Activated T-cell treated with anti-CD3 and anti-CD28 coated beads, Interleukin-2, amount 50 U/mL, for 24 hours (primary cell): ENCODE measurements at regions not wholly inside any gene's neighbourhood (a gene's known extent, or its start where the extent isn't known, plus 50 kb on each side); places are given as distances from the start of the nearest gene placed in this dataset.

Experiments
- DNase-seq: peaks from one replicate; pipeline ENCODE4 v3.0.0-alpha.2; 2020
- H3K27ac Mint-ChIP-seq: 2 replicates; pipeline ENCODE4 v1.8.0; 2020; ENCODE audit warnings: mild to moderate bottlenecking, mixed read lengths
- H3K27me3 Mint-ChIP-seq: 2 replicates; pipeline ENCODE4 v1.8.0; 2020; ENCODE audit warnings: mixed read lengths
- H3K36me3 Mint-ChIP-seq: 2 replicates; pipeline ENCODE4 v1.8.0; 2020; ENCODE audit warnings: low read depth, mixed read lengths
- H3K4me1 Mint-ChIP-seq: 2 replicates; pipeline ENCODE4 v1.8.0; 2020; ENCODE audit warnings: low read depth, mixed read lengths
- H3K4me3 Mint-ChIP-seq: 2 replicates; pipeline ENCODE4 v1.8.0; 2020; ENCODE audit warnings: mild to moderate bottlenecking, moderate library complexity, mixed read lengths
- H3K9me3 Mint-ChIP-seq: 2 replicates; pipeline ENCODE4 v1.8.0; 2020; ENCODE audit warnings: mixed read lengths

GRCh38 chr6:43914272-43915147 is 144.5 kb downstream of the VEGFA start:
- H3K9me3 Mint-ChIP-seq: no peaks in the 10 kb centered on the region
- H3K4me3 Mint-ChIP-seq: no peak overlapping the region
- H3K27ac Mint-ChIP-seq: no peak overlapping the region
- H3K27me3 Mint-ChIP-seq: no peaks in the 10 kb centered on the region
- DNase-seq: no peak
- H3K36me3 Mint-ChIP-seq: no peaks in the 10 kb centered on the region
- H3K4me1 Mint-ChIP-seq: no peaks in the 10 kb centered on the region

- Mint-ChIP-seq H3K27ac (no peak overlapping the region), H3K27me3 (no peaks in the 10 kb centered on the region), H3K36me3 (no peaks in the 10 kb centered on the region), H3K4me3 (no peak overlapping the region), H3K9me3 (no peaks in the 10 kb centered on the region), H3K4me1 (no peaks in the 10 kb centered on the region)
- DNase-seq: no peak
Observed at GRCh38 chr6:43913375-43914271, 143.6 kb downstream of the VEGFA start.

DNA sequence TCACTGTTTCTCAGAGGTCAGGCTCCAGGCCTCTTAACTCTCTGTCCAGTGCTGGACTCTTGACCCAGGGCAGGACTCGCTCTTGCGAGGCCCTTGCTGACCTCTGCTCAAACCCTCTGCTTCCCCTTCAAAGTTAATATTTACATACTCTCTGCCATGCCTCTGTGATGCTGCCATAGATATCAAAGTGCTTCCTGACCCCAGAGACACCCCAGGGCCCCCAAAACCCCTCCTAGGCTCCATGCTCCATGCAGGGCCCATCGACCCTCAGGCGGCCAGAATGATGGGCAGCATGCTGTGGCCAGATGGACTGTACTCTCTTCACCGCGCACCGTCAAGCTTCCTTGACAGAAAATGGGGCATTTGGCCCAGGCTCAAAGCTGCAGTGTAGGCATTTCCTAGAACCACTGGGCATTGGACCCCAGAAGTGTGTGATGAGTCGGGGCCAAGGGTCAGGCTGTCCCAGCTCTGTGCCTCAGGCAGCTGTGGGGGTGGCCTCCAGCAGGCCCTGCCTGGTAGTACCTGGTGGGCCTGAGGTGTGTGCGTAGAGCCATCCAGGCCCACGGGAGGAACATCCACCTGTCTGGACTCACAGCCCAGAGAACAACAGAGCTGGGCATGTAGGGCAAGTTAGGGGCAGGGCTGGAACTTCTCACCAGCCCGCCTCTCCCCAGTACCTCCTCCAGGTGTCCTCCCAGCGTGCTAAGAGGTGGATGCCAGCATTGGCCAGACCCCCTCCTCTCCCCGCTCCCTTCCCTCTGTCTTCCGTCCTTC is 142.8 kb downstream of the VEGFA start:
- H3K27me3 Mint-ChIP-seq: no peaks in the 10 kb centered on the region
- no peaks in the 10 kb centered on the region for H3K4me1 Mint-ChIP-seq
- no peak overlapping the region for H3K27ac Mint-ChIP-seq
- H3K4me3 Mint-ChIP-seq: no peak overlapping the region
- H3K9me3 Mint-ChIP-seq: no peaks in the 10 kb centered on the region
- no peak for DNase-seq
- H3K36me3 Mint-ChIP-seq: no peaks in the 10 kb centered on the region

GRCh38 chr6:43912116-43912577 is 142.1 kb downstream of the VEGFA start:
- Mint-ChIP-seq H3K4me3 (no peak overlapping the region), H3K36me3 (no peaks in the 10 kb centered on the region), H3K27me3 (no peaks in the 10 kb centered on the region), H3K27ac (no peak overlapping the region), H3K4me1 (no peaks in the 10 kb centered on the region), H3K9me3 (no peaks in the 10 kb centered on the region)
- no peak for DNase-seq

DNA sequence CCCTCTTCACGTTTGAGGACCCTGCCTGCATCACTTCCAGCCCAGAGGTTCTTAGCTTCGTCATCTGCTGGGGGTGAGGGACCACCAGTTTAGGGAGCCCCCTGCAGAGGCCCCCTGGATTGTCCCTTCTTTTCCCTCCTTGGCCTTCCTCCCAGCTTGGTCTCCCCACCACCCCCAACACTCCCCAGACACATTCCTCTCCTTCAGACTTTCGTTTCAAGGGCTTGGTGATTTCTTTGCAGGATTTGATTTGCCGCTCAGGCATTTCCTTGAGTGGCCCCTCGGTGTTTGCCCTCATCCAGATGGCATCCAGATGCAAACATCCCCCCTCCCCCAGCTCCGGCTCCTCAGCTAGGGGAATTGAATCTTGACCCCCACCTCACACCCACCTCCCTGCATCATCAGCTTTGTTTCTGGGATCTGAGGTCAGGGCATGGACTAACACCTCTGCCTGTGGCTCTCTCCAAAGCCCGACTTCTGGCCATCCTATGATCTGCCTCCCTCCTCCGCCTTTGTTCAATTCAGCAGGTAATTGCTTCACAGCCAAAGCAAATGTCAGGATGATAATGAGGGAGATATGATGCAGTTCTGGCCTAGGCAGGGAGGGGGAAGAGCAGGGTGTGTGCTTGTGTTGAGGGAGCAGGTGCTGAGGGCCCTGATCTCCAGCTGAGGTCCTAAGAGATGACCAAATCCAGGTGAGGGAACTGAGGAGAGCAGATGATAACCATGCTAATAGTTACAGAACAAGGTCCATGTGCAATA is 141.5 kb downstream of the VEGFA start:
- H3K9me3 Mint-ChIP-seq: no peaks in the 10 kb centered on the region
- no peak for DNase-seq
- no peak overlapping the region for H3K27ac Mint-ChIP-seq
- H3K36me3 Mint-ChIP-seq: no peaks in the 10 kb centered on the region
- no peak overlapping the region for H3K4me3 Mint-ChIP-seq
- H3K4me1 Mint-ChIP-seq: no peaks in the 10 kb centered on the region
- H3K27me3 Mint-ChIP-seq: no peaks in the 10 kb centered on the region

DNA sequence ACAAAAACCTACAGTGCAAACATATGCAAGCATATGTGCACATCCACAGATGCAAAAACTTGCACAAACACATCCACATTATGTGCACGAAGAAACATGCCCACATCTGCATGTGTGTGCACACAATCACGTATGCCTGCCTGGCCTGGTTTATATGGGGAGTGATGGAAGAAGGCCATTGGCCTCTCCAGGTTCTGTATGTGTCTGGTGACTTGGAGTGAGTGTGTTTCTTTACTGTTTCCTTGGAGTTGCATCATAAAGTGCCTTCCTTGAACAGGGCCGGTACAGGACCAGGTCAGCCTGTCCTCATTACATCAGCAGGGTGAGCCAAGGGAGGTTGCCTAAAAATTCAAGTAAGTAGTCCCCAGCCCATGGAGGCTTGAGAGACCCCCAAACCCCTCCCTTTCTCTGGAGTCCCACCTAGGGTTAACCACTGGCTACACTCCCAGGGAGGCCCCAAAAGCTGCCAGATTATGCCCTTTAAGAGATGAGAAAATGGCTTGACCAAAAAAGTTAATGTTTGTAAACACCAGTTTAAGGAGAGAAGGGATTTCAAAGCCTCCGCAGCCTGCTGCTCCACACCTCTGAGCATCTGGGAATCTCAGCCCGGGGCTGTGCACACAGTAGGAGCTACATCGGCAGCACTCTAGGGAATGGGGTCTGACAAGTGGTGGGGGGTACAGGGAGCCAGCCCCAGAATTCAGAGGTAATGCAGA is 140.8 kb downstream of the VEGFA start:
- Mint-ChIP-seq H3K4me1 (no peaks in the 10 kb centered on the region), H3K27me3 (no peaks in the 10 kb centered on the region)

GRCh38 chr6:43910149-43910637 is 140.2 kb downstream of the VEGFA start:
- no peak for DNase-seq
- Mint-ChIP-seq H3K9me3 (no peaks in the 10 kb centered on the region), H3K27ac (no peak overlapping the region), H3K36me3 (no peaks in the 10 kb centered on the region), H3K27me3 (no peaks in the 10 kb centered on the region), H3K4me3 (no peak overlapping the region), H3K4me1 (no peaks in the 10 kb centered on the region)

More for the DNA sequence above, 140.8 kb downstream of the VEGFA start:
- no peak overlapping the region for H3K4me3 Mint-ChIP-seq
- no peaks in the 10 kb centered on the region for H3K36me3 Mint-ChIP-seq
- no peaks in the 10 kb centered on the region for H3K9me3 Mint-ChIP-seq
- no peak overlapping the region for H3K27ac Mint-ChIP-seq
- no peak for DNase-seq

DNA sequence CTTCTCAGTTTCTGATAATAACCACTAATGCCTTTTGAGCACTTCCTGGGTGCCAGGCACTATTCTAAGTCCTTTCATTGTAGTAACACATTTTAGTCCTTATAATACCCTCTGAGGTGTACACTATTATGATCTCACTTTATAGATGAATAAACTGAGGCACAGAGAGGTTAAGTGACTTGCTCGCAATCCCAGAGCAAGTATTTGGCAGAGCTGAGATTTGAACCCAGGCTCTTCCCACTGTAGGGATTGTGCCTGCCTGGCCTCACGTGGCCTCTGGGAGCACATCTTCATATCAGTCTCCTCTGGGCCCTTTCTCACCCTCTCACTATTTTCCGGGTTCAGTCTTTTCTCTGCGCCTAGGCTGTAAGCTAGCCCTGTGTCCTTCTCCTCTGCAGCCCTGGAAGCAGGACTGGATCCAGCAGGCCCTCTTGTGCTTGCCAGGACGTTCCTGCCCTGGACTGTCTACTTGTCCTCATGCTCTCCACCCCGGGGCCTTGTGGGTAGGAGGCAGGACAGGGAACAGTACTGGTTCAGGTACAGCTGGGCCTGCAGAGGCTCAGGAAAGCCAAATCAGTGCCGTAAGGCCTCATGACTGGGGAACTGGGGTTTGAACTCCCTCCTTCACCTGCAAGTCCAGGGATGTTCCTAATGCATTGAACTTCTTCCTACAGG is 139.6 kb downstream of the VEGFA start:
- H3K4me1 Mint-ChIP-seq: no peaks in the 10 kb centered on the region
- H3K27ac Mint-ChIP-seq: no peak overlapping the region
- no peak for DNase-seq
- H3K9me3 Mint-ChIP-seq: no peaks in the 10 kb centered on the region
- H3K27me3 Mint-ChIP-seq: no peaks in the 10 kb centered on the region
- no peak overlapping the region for H3K4me3 Mint-ChIP-seq
- no peaks in the 10 kb centered on the region for H3K36me3 Mint-ChIP-seq

DNA sequence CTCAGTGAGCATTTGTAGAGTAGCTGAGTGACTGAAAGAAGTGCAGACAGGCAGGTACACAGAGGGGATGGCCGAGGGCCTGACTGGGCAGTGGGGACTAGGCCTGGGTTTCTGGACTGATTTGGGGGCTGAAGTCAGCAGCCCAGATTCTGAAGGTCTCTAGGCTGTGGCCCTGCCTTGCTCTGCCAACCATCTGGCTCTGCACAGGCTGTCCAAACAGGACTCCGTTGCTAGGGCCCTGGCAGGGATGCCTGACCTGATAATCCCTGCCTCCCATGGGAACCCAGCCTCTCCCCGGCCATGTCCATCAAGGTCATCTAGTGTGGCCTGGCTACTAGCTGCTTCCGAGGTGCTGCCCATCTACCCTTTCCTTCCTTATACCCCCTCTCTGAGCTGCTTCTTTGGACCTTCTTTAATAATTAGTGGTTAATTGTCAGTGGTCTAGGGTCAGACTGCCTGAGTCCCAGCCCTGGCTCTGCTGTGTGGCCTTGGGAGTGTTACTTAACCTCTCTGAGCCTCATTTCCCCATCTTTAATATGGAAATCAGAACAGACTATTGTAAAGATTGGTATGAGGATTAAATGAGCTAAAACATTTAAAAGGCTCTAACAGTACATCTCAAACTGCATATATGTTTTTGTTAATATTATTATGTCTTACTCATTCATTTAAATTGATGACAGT is 137.9 kb downstream of the VEGFA start:
- no peak for DNase-seq
- Mint-ChIP-seq H3K4me1 (no peaks in the 10 kb centered on the region), H3K27me3 (no peaks in the 10 kb centered on the region), H3K36me3 (no peaks in the 10 kb centered on the region), H3K4me3 (no peak overlapping the region), H3K9me3 (no peaks in the 10 kb centered on the region), H3K27ac (no peak overlapping the region)

DNA sequence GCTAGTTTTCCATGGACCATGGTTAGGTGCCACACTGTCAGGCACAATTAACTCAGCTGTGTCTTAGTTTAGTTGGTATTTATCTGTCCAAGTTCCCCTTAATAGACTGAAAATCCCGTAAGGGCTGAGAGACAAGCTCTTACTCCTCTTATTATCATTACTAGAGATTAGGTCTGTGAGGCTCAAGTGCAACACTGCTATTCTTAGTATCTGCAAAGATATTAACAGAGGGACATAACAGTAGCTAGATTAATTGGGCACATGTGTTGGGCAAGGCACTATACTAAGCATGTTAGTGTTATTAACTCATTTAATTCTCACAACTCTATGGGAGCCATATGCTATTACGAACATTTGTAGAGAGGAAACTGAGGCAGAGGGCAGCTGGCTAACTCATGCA is 137.3 kb downstream of the VEGFA start:
- H3K9me3 Mint-ChIP-seq: no peaks in the 10 kb centered on the region
- no peak overlapping the region for H3K4me3 Mint-ChIP-seq
- H3K27ac Mint-ChIP-seq: no peak overlapping the region
- no peaks in the 10 kb centered on the region for H3K4me1 Mint-ChIP-seq
- DNase-seq: no peak
- H3K27me3 Mint-ChIP-seq: no peaks in the 10 kb centered on the region
- no peaks in the 10 kb centered on the region for H3K36me3 Mint-ChIP-seq

GRCh38 chr6:43904311-43905123 is 134.5 kb downstream of the VEGFA start:
- Mint-ChIP-seq H3K36me3 (no peaks in the 10 kb centered on the region), H3K9me3 (no peaks in the 10 kb centered on the region), H3K4me1 (no peaks in the 10 kb centered on the region), H3K27me3 (no peaks in the 10 kb centered on the region), H3K27ac (no peak overlapping the region), H3K4me3 (no peak overlapping the region)
- DNase-seq: no peak
